Stimulated activated CD4-positive, alpha-beta T cell treated with anti-CD3 and anti-CD28 coated beads, TNF-alpha, amount 100 ng/mL, for 48 hours (primary cell): ENCODE measurements at regions not wholly inside any gene's neighbourhood (a gene's known extent, or its start where the extent isn't known, plus 50 kb on each side); places are given as distances from the start of the nearest gene placed in this dataset.

Experiments
- DNase-seq, 3 donors: peaks; one replicate each; pipeline ENCODE4 v3.0.0-alpha.2; 2020; ENCODE audit warnings: low read depth in 3 of 3

- peak in 1 of 3 donors; percentile 36 for DNase-seq
These were observed 97.4 kb upstream of the RBMS3 start for GRCh38 chr3:29183346-29184087.

GRCh38 chr3:29185706-29186105, 95.2 kb upstream of the RBMS3 start:
- no peak for DNase-seq

GRCh38 chr3:29186131-29186599, 94.7 kb upstream of the RBMS3 start:
- DNase-seq = no peak

- DNase-seq = no peak
These were observed 93.7 kb upstream of the RBMS3 start for GRCh38 chr3:29186982-29187725.

DNA sequence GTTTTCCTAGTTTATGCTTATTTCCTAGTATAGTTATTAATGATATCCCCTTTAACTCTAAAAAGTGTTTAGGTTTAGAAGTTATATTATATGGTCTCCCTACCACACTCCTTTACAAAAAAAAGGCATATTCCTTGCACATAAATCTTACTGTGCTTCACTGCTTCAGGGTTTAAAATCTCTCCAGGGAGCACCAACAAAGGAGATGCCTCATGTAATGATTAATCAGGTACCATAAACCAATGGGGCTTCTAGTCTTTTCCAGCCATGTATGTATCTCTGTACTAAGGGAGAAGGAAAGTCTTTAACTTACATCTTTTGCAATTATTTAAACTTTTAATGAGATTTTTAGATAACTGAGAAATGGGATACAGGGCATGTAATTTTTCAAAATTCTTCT, 91.5 kb upstream of the RBMS3 start:
- no peak for DNase-seq

DNA sequence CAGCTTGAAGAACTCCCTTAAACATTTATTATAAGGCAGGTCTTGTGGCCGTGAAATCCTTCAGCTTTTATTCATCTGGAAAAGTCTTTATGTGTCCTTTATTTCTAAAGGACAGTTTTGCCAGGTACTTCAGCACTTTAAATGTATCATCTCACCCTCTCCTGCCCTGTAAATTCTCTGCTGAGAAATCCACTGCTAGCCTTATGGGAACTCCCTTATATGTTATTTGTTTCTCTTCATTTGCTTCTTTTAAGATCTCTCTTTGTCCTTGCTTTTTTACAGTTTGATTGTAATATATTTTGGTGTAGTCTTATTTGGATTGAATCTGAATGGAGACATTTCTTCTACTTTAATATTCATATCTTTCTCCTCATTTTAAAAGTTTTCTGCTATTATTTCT, 86.7 kb upstream of the RBMS3 start:
- no peak for DNase-seq

DNA sequence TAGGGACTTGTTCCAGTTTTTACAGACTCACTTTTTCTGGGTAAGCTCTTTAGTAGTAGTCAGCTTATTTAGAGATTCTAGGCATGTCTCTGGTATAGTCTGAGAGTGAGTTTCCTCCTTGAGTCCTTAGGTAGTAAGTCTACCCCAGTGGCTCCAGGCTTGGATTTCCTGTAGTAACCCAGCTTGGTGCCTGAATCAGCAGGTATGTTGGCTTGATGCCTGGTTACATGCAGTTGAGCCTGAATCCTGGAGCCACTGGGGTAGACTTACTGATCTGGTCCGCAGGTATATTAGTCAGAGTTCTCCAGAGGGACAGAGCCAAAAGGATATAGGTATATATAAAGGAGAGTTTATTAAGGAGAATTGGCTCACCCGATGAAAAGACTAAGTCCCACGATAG, 85.8 kb upstream of the RBMS3 start:
- DNase-seq = no peak

- DNase-seq = no peak
These were observed 79.3 kb upstream of the RBMS3 start for GRCh38 chr3:29201604-29202003.

DNA sequence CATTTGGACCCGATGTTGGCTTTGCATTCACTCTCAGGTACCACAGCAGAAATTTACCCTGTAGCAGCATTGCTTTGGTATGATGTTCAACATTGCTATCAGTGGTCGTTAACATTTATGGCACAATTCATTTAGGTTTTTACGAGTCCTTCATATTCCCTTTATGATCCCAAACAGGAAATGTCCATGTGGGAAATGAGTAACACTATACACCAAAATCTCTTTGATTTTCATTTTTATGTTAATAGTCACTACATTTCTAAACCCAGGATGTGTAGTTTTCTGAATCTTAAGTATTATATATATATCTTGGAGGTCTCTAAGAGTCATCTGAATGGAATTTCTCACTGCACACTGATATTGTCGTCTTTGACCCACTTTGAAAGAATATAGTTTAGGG, 78.5 kb upstream of the RBMS3 start:
- no peak for DNase-seq

DNA sequence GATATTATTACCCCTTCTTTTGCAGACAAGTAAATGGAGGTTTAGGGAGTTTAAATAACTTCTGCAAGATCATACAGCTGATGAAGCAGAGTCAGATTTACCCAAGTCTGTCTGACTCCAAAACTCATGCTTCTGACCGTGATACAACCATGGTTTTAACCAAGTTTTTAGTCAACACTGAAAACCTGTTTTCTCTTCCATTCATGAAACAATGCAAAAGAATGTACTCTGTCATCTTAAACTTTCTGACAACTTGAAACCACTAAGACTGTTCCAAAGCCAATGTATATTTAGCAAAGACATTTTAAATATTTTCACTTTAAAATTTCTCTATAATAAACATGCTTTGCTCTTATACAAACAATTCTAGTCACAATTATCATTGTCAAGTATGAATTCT, 77.0 kb upstream of the RBMS3 start:
- no peak for DNase-seq

DNA sequence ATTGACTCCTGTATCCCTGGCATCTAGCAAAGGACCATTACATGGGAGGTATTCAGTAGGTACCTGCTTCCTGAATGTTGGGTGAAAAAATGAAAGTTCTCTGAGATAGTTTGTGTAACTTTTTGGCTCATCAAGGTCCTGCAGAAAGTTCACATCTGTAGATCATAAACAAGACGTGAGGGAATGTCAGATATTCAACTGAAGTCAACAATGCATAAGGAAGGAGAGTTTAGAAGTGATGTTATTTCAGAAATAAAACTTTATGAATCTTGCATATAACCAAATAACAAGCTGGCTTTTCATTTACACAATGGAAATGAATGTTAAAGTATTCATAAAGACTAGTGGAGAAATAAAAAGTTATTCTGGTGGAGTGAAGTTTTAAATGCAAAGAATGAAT, 73.4 kb upstream of the RBMS3 start:
- DNase-seq = no peak

DNA sequence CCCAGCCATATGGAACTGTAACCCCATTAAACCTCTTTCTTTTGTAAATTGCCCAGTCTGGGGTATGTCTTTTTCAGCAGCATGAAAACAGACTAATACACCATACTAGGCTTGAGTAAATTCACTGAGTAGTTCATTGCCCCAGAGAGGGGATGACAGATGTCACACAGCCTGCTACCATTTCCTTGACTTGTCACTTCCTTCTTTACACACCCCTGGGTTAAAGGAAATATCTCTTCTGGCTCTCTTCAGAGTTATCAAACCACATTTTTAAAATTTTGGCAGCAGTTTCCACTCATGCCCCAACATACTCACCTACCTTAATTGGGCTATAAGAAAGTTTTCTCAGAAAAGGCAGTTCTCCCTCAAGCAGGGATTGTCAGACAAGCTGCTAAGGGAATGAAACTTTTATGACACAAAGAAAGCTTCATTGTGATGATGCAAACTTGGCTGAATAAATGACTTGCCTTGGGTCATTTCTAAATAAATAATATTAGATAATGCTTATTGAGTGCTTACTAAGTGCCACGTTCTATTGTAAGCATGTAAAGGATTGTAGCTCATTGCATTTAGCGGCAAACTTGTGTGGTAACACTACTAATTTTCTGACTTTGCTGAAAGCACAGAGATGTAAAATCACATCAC, 68.0 kb upstream of the RBMS3 start:
- no peak for DNase-seq

- DNase-seq = no peak
These were observed 66.7 kb upstream of the RBMS3 start for GRCh38 chr3:29214009-29214658.

DNA sequence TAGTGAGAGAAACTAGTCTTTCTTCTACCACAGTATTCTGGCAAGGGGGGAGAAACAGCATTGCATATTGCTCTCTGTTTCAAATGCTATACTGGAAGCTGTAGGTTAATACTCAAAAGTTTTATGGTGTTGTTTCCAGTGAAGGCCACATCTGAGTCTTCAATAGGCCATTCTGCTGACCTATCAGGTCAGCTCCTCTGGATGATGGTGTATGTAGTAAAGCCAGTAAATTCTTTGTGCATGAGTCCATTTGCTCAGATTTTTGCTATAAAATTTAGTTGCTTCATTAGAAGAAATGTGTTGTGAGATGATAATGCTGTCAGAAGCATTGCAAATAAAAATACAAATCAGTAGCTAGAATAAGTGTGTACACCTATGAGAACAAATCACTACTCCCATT, 64.9 kb upstream of the RBMS3 start:
- DNase-seq = no peak

DNA sequence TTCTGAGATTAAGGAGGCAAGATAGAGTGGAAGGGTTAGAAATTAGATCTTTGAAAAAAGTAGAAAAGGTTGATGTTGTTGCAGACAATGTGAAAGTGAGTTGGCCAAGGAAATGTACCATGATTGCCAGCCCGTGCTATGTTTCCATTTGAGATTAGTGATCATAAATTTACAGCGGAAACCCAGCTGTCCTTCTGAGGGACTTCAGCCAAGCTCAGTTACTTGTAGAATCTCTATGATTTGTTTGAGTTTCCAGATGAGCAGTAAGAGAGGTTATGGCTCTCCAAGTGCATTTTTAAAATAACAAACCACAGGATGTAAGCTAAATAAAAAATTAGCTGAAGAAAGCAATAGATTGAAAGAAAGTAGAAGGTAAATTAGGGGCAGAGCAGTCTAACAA, 54.2 kb upstream of the RBMS3 start:
- DNase-seq = no peak

- DNase-seq = no peak
These were observed 53.6 kb upstream of the RBMS3 start for GRCh38 chr3:29227307-29227706.
